ENCODE measurements at regions not wholly inside any gene's neighbourhood (a gene's known extent, or its start where the extent isn't known, plus 50 kb on each side); places are given as distances from the start of the nearest gene placed in this dataset.

DNA sequence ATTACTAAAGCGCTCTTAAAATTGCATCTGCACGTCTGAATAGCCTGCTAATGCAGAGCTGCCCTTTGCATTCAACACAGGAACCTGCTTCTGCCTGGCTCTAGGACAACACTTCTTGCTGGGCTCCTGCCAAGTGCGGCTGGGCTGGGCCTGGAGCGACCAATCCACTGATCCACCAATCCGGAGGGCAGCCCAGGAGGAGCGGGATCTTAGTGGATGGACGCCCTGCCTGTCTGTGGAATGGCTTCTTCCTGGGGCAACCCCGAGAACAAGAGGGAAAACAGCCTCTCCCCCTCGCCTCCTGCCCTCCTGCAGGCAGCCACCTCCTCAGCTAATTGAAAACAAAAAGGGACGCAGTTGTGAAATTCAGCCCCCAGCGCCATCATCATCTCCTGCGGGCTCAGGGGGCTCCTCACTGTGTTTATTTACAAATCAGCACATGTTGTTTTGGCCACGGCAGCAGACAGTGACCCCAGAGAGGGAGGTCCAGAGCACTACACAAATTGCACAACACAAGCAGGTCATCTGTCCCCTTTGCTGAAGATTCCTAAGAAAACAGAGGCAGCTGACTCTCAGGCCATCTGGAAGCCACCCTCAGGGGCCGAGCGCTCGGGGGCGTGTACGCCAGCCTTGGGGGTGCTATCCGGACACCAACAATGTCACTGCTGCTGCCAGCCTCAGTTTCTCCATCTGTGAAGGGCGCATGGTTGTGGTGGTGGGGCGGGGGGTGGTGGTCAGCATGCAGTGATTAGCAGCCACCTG, 57.3 kb downstream of the GADD45G start (continued):
- peak; percentile 98 for TF ChIP-seq PBX3 (CRISPR knock-in tag; IDR thresholded peaks at IDR 0.05)

DNA sequence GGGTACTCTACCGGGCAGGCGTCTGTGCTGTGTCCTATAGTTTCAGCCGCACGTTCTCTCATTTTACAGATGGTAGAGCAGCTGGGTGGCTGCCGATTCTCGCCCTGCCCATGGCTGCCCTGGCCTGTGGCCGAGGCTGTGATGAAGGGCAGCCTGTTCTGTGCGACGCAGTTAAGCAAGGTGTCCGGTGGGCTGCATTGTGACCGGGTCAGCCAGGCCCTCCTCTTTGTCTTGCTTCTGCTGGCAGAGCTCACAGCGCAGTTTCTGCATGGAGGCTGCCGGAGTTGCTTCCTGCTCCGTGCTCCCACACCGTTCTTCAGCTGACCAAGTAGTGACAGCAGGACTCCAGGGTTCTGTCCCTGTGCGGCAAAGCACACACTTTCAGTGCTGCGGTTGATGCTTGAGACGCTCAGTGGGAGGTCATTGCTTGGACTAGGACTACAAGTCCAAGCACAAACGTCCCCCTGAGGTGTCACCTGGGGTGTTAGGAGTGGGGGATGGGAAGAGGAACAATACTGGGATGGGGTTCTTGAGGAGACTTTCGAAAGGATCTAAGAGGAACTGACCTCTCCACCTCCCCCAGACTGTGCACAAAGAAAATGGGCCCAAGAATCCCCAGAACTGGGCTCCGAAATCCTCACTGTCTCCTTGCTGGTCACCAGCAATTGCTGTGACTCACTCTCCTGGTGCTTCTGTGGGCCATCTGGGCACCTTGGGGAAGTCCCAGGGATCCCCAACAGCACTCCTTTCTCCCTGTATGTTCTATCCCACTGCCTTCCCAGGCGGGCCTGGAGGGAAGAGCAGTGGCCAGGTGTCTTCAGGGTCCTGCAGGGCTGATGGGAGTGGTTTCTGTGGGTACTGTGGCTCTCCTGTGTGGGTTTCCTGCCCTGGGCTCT, 58.2 kb downstream of the GADD45G start:
- POLR2A ChIA-PET: interaction anchor here (2.1 kb wide), 1 partner anchor 59 kb away, joined by 15 read pairs; the partner anchor contains the start of gene GADD45G
- H3K4me1 ChIP-seq (ENCODE audit: control insufficient read depth, insufficient read depth, low read length): no peaks in the 10 kb centered on the region
- no peaks in the 10 kb centered on the region for H3K36me3 ChIP-seq (ENCODE audit: control insufficient read depth in 2 of 2, insufficient read depth in 1 of 2, low read length in 2 of 2)
- no peaks in the 10 kb centered on the region for H3K9me3 ChIP-seq (ENCODE audit: control insufficient read depth, insufficient read depth, low read depth, low read length)
- no peak for TF ChIP-seq ZNF558 (tag by site-specific recombination; IDR thresholded peaks at IDR 0.05)
- TF ChIP-seq KLF10 (tag by site-specific recombination; IDR thresholded peaks at IDR 0.05): no peak
- TF ChIP-seq ZIC2 (tag by site-specific recombination; IDR thresholded peaks at IDR 0.05): peak; percentile 22; the same call in 1 of the 2 replicates
- TF ChIP-seq SP3 (tag by site-specific recombination; IDR thresholded peaks at IDR 0.05): no peak
- TF ChIP-seq ZNF292 (tag by site-specific recombination; IDR thresholded peaks at IDR 0.05; ENCODE audit: borderline replicate concordance, low read depth): no peak
- TF ChIP-seq ZNF544 (tag by site-specific recombination; IDR thresholded peaks at IDR 0.05): no peak
- no peak for TF ChIP-seq ZNF112 (tag by site-specific recombination; IDR thresholded peaks at IDR 0.05)
- TF ChIP-seq, protein P1, sequence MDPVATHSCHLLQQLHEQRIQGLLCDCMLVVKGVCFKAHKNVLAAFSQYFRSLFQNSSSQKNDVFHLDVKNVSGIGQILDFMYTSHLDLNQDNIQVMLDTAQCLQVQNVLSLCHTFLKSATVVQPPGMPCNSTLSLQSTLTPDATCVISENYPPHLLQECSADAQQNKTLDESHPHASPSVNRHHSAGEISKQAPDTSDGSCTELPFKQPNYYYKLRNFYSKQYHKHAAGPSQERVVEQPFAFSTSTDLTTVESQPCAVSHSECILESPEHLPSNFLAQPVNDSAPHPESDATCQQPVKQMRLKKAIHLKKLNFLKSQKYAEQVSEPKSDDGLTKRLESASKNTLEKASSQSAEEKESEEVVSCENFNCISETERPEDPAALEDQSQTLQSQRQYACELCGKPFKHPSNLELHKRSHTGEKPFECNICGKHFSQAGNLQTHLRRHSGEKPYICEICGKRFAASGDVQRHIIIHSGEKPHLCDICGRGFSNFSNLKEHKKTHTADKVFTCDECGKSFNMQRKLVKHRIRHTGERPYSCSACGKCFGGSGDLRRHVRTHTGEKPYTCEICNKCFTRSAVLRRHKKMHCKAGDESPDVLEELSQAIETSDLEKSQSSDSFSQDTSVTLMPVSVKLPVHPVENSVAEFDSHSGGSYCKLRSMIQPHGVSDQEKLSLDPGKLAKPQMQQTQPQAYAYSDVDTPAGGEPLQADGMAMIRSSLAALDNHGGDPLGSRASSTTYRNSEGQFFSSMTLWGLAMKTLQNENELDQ (tag by site-specific recombination; IDR thresholded peaks at IDR 0.05; ENCODE audit: low read depth): no peak
- CTCF ChIA-PET: no interaction called here
- no peak overlapping the region for H3K27ac ChIP-seq (ENCODE audit: extremely low read depth, low read depth, low read length)
- no peak overlapping the region for H3K4me3 ChIP-seq (ENCODE audit: low read depth, low read length)

- Histone ChIP-seq H3K4me3 (ENCODE audit: low read depth, low read length) (no peak overlapping the region), H3K27ac (ENCODE audit: extremely low read depth, low read depth, low read length) (no peak overlapping the region), H3K9me3 (ENCODE audit: control insufficient read depth, insufficient read depth, low read depth, low read length) (no peaks in the 10 kb centered on the region), H3K36me3 (ENCODE audit: control insufficient read depth in 2 of 2, insufficient read depth in 1 of 2, low read length in 2 of 2) (no peaks in the 10 kb centered on the region), H3K4me1 (ENCODE audit: control insufficient read depth, insufficient read depth, low read length) (no peaks in the 10 kb centered on the region)
- CTCF ChIA-PET: no interaction called here
- POLR2A ChIA-PET: no interaction called here
- TF ChIP-seq, protein P2, sequence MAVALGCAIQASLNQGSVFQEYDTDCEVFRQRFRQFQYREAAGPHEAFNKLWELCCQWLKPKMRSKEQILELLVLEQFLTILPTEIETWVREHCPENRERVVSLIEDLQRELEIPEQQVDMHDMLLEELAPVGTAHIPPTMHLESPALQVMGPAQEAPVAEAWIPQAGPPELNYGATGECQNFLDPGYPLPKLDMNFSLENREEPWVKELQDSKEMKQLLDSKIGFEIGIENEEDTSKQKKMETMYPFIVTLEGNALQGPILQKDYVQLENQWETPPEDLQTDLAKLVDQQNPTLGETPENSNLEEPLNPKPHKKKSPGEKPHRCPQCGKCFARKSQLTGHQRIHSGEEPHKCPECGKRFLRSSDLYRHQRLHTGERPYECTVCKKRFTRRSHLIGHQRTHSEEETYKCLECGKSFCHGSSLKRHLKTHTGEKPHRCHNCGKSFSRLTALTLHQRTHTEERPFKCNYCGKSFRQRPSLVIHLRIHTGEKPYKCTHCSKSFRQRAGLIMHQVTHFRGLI (tag by site-specific recombination; IDR thresholded peaks at IDR 0.05): no peak
- TF ChIP-seq ZBTB48 (tag by site-specific recombination; IDR thresholded peaks at IDR 0.05): no peak
- TF ChIP-seq, protein P3, sequence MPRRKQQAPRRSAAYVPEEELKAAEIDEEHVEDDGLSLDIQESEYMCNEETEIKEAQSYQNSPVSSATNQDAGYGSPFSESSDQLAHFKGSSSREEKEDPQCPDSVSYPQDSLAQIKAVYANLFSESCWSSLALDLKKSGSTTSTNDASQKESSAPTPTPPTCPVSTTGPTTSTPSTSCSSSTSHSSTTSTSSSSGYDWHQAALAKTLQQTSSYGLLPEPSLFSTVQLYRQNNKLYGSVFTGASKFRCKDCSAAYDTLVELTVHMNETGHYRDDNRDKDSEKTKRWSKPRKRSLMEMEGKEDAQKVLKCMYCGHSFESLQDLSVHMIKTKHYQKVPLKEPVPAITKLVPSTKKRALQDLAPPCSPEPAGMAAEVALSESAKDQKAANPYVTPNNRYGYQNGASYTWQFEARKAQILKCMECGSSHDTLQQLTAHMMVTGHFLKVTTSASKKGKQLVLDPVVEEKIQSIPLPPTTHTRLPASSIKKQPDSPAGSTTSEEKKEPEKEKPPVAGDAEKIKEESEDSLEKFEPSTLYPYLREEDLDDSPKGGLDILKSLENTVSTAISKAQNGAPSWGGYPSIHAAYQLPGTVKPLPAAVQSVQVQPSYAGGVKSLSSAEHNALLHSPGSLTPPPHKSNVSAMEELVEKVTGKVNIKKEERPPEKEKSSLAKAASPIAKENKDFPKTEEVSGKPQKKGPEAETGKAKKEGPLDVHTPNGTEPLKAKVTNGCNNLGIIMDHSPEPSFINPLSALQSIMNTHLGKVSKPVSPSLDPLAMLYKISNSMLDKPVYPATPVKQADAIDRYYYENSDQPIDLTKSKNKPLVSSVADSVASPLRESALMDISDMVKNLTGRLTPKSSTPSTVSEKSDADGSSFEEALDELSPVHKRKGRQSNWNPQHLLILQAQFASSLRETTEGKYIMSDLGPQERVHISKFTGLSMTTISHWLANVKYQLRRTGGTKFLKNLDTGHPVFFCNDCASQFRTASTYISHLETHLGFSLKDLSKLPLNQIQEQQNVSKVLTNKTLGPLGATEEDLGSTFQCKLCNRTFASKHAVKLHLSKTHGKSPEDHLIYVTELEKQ (tag by site-specific recombination; IDR thresholded peaks at IDR 0.05; ENCODE audit: borderline replicate concordance): no peak
- TF ChIP-seq ZNF416 (tag by site-specific recombination; IDR thresholded peaks at IDR 0.05): no peak
- no peak for TF ChIP-seq YY1 (tag by site-specific recombination; IDR thresholded peaks at IDR 0.05)
- TF ChIP-seq ZNF670 (tag by site-specific recombination; IDR thresholded peaks at IDR 0.05; ENCODE audit: low read depth): no peak
- TF ChIP-seq, protein P4, sequence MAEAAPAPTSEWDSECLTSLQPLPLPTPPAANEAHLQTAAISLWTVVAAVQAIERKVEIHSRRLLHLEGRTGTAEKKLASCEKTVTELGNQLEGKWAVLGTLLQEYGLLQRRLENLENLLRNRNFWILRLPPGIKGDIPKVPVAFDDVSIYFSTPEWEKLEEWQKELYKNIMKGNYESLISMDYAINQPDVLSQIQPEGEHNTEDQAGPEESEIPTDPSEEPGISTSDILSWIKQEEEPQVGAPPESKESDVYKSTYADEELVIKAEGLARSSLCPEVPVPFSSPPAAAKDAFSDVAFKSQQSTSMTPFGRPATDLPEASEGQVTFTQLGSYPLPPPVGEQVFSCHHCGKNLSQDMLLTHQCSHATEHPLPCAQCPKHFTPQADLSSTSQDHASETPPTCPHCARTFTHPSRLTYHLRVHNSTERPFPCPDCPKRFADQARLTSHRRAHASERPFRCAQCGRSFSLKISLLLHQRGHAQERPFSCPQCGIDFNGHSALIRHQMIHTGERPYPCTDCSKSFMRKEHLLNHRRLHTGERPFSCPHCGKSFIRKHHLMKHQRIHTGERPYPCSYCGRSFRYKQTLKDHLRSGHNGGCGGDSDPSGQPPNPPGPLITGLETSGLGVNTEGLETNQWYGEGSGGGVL (tag by site-specific recombination; IDR thresholded peaks at IDR 0.05): no peak
- TF ChIP-seq, protein P5, sequence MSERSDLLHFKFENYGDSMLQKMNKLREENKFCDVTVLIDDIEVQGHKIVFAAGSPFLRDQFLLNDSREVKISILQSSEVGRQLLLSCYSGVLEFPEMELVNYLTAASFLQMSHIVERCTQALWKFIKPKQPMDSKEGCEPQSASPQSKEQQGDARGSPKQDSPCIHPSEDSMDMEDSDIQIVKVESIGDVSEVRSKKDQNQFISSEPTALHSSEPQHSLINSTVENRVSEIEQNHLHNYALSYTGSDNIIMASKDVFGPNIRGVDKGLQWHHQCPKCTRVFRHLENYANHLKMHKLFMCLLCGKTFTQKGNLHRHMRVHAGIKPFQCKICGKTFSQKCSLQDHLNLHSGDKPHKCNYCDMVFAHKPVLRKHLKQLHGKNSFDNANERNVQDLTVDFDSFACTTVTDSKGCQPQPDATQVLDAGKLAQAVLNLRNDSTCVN (tag by site-specific recombination; optimal IDR thresholded peaks at IDR 0.05): no peak
- no peak for TF ChIP-seq SETDB1 (IDR thresholded peaks at IDR 0.05; ENCODE audit: insufficient read length, low read length)
- TF ChIP-seq ZNF510 (tag by site-specific recombination; IDR thresholded peaks at IDR 0.05; ENCODE audit: insufficient replicate concordance): no peak
Measured at GRCh38 chr9:89663614-89663970, 58.8 kb downstream of the GADD45G start.
